ENCODE measurements at regions not wholly inside any gene's neighbourhood (a gene's known extent, or its start where the extent isn't known, plus 50 kb on each side); places are given as distances from the start of the nearest gene placed in this dataset.

DNA sequence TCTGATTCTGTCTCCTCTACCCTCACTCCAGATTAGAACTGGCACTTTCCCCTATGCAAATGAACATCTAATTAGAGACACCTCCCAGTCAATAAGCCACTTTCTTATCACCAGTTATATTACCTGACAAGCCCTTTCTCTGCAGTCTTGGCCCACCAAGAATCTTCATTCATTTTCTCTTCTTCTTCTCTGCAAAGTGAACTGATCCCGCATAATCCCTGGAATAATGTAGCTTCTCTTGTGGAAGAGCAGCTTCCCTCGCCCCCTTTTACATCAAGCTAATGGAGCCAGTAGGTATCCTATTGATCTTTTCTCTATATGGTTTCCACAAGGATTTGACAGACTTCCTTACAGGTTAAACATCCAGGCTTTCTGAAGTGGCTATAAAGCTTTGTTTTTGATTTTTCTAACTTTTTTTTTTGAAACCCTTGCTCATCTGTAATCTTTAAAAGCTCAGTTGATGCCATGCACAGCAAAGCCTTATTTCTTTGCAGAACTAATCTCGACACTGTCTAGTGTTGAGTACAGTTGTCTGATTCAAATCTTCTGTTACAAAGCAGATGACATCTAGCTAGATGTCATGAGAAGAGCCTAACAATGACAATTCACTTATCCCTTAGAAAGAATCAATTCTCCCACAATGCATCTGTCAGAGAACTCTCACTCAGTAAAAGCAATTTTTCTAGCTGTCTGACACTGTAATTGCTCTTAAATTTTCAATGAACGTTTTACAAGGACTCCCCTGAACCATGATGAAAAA is 281.4 kb downstream of the ISL1 start:
- H3K36me3 ChIP-seq (ENCODE audit: insufficient read depth, low read length) = no peaks in the 10 kb centered on the region
- Mint-ChIP-seq H3K9me3 (peaks cover 3% of the 10 kb centered on the region), H3K27me3 (no peaks in the 10 kb centered on the region), H3K4me1 (ENCODE audit: low read depth) (no peaks in the 10 kb centered on the region), H3K4me3 (no peak overlapping the region), H3K27ac (no peak overlapping the region), H3K36me3 (ENCODE audit: low read depth) (no peaks in the 10 kb centered on the region)
- H3K4me3 ChIP-seq (ENCODE audit: low read length) = no peak overlapping the region
- TF ChIP-seq CTCF (IDR thresholded peaks at IDR 0.05) = no peak
- CTCF ChIA-PET = no interaction called here
- ATAC-seq (ENCODE audit: poor library complexity) = no peak
- no peak overlapping the region for H3K27ac ChIP-seq (ENCODE audit: low read depth in 1 of 2, low read length in 2 of 2)
- no peak for DNase-seq
- POLR2A ChIA-PET = no interaction called here
- no peaks in the 10 kb centered on the region for H3K4me1 ChIP-seq (ENCODE audit: insufficient read depth, low read length)
- H3K9me3 ChIP-seq (ENCODE audit: control insufficient read depth in 1 of 2, insufficient read depth in 1 of 2, low read length in 2 of 2) = no peaks in the 10 kb centered on the region
- intact Hi-C loops (cut with DNase I, micrococcal nuclease) = no loop called here
- H3K27me3 ChIP-seq (ENCODE audit: control insufficient read depth in 1 of 2, insufficient read depth in 2 of 2, low read length in 2 of 2) = no peaks in the 10 kb centered on the region

DNA sequence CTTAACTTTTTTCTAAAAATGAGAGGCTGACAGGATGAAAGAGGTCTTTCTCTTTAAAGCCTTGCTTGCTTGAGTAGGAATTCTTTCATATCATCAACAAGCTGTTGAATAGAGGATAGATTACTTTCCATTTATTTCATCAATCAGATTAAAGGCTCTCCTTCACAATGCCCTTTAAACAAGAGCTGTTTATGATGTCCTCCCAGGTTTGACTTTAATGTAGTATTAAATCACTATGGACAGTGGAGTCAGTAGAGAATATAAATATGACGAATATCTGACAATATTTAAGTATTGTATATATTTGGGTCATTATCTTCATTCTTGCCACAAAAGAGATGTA is 282.0 kb downstream of the ISL1 start:
- no peak overlapping the region for H3K4me3 Mint-ChIP-seq
- no peak for ATAC-seq (ENCODE audit: poor library complexity)
- DNase-seq = no peak
- intact Hi-C loops (cut with DNase I, micrococcal nuclease) = no loop called here
- no peak overlapping the region for H3K27ac Mint-ChIP-seq
- Histone ChIP-seq H3K27ac (ENCODE audit: low read depth in 1 of 2, low read length in 2 of 2) (no peak overlapping the region), H3K36me3 (ENCODE audit: insufficient read depth, low read length) (no peaks in the 10 kb centered on the region), H3K27me3 (ENCODE audit: control insufficient read depth in 1 of 2, insufficient read depth in 2 of 2, low read length in 2 of 2) (no peaks in the 10 kb centered on the region), H3K4me1 (ENCODE audit: insufficient read depth, low read length) (no peaks in the 10 kb centered on the region), H3K4me3 (ENCODE audit: low read length) (no peak overlapping the region), H3K9me3 (ENCODE audit: control insufficient read depth in 1 of 2, insufficient read depth in 1 of 2, low read length in 2 of 2) (no peaks in the 10 kb centered on the region)
- ChIA-PET POLR2A (no interaction called here), CTCF (no interaction called here)
- H3K36me3 Mint-ChIP-seq (ENCODE audit: low read depth) = no peaks in the 10 kb centered on the region
- peaks cover 3% of the 10 kb centered on the region for H3K9me3 Mint-ChIP-seq
- H3K27me3 Mint-ChIP-seq = no peaks in the 10 kb centered on the region
- H3K4me1 Mint-ChIP-seq (ENCODE audit: low read depth) = no peaks in the 10 kb centered on the region
- TF ChIP-seq CTCF (IDR thresholded peaks at IDR 0.05) = no peak

DNA sequence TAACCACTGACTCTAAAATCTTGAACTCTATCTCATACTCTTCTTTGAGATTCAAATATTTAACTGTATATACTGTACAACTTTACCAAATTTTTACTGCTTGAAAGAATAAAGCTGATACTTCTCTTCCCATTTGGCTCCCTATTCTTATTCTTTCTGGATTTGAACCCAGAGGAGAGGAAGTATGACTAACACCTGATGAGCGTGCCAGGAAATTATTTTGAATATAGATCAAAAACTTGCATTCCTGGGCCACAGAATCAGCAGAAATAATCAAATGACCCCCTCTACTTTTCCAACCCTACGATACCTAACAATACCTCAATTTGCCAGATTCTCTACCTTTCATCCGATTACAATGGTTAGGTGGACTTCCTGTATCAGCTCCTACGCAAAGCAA is 285.8 kb downstream of the ISL1 start:
- ChIA-PET CTCF (no interaction called here), POLR2A (no interaction called here)
- H3K4me3 Mint-ChIP-seq = no peak overlapping the region
- intact Hi-C loops (cut with DNase I, micrococcal nuclease) = no loop called here
- Histone ChIP-seq H3K36me3 (ENCODE audit: insufficient read depth, low read length) (no peaks in the 10 kb centered on the region), H3K4me1 (ENCODE audit: insufficient read depth, low read length) (no peaks in the 10 kb centered on the region), H3K27ac (ENCODE audit: low read depth in 1 of 2, low read length in 2 of 2) (no peak overlapping the region), H3K9me3 (ENCODE audit: control insufficient read depth in 1 of 2, insufficient read depth in 1 of 2, low read length in 2 of 2) (no peaks in the 10 kb centered on the region), H3K27me3 (ENCODE audit: control insufficient read depth in 1 of 2, insufficient read depth in 2 of 2, low read length in 2 of 2) (no peaks in the 10 kb centered on the region), H3K4me3 (ENCODE audit: low read length) (no peak overlapping the region)
- DNase-seq (no peak), ATAC-seq (ENCODE audit: poor library complexity) (no peak)
- no peaks in the 10 kb centered on the region for H3K4me1 Mint-ChIP-seq (ENCODE audit: low read depth)
- no peak overlapping the region for H3K27ac Mint-ChIP-seq
- peaks cover 10% of the 10 kb centered on the region for H3K9me3 Mint-ChIP-seq
- TF ChIP-seq CTCF (IDR thresholded peaks at IDR 0.05) = no peak
- H3K27me3 Mint-ChIP-seq = no peaks in the 10 kb centered on the region
- no peaks in the 10 kb centered on the region for H3K36me3 Mint-ChIP-seq (ENCODE audit: low read depth)
